SK-N-SH (cell line): ENCODE measurements at regions not wholly inside any gene's neighbourhood (a gene's known extent, or its start where the extent isn't known, plus 50 kb on each side); places are given as distances from the start of the nearest gene placed in this dataset.

ENCODE experiments used
- CTCF ChIA-PET: fragments of 300-600, 350-600 bp; formaldehyde crosslinking; extraction: SDS; loops from one replicate; lab custom pipeline; 2021; lab: Yijun Ruan, JAX
- POLR2A ChIA-PET: fragments of 350-600 bp; sonication (Branson Sonifier 250); formaldehyde crosslinking; extraction: SDS; loops from one replicate; lab custom pipeline; 2020; ENCODE audit warnings: antibody characterized with exemption, inconsistent platforms; lab: Yijun Ruan, JAX
- DNase-seq: peaks from one replicate; pipeline ENCODE4 v3.0.0; 2012
- H2AFZ ChIP-seq: fragments of 200-600 bp; sonication (generic); 2 replicates; pipeline ENCODE4 v1.8.1; 2016; ENCODE audit warnings: antibody characterized with exemption, mild to moderate bottlenecking, low read depth
- H3F3A ChIP-seq: fragments of 200-600 bp; sonication (generic); replicated peaks from 2 replicates; pipeline ENCODE3; 2016; ENCODE audit warnings: antibody characterized with exemption, mild to moderate bottlenecking; ENCODE audit not compliant: insufficient read depth
- H3K27ac ChIP-seq, 2 experiments: fragments of 200-500 bp in 1 of 2; fragments of 200-600 bp in 1 of 2; sonication (Bioruptor generic) in 1 of 2; sonication (generic), shearing (Covaris generic) in 1 of 2; 2 replicates each; pipeline versions ENCODE4 v1.5.1 to v1.6.1; 2014 to 2016; ENCODE audit warnings: low read depth in 2 of 2, inconsistent platforms in 1 of 2, low read length in 1 of 2, mild to moderate bottlenecking in 1 of 2, mixed read lengths in 1 of 2
- H3K27me3 ChIP-seq: fragments of 200-600 bp; sonication (generic), shearing (Covaris generic); 2 replicates; pipeline ENCODE4 v1.6.1; 2016; ENCODE audit warnings: mixed run types; ENCODE audit not compliant: insufficient read depth
- H3K36me3 ChIP-seq, 2 experiments: fragments of 200-500 bp in 1 of 2; fragments of 200-600 bp in 1 of 2; sonication (Bioruptor generic) in 1 of 2; sonication (generic) in 1 of 2; replicated peaks in 1 of 2; 2 replicates each; pipeline versions ENCODE3 to v1.5.1; 2014 to 2016; ENCODE audit warnings: low read length in 1 of 2, mild to moderate bottlenecking in 1 of 2; ENCODE audit not compliant: insufficient read depth in 2 of 2, control insufficient read depth in 1 of 2
- H3K4me1 ChIP-seq, 2 experiments: fragments of 200-500 bp in 1 of 2; fragments of 200-600 bp in 1 of 2; sonication (Bioruptor generic) in 1 of 2; sonication (generic), shearing (Covaris generic) in 1 of 2; 2 replicates each; pipeline versions ENCODE4 v1.5.1 to v1.6.1; 2014 to 2016; ENCODE audit warnings: low read depth in 1 of 2, low read length in 1 of 2, mixed run types in 1 of 2; ENCODE audit not compliant: insufficient read depth in 2 of 2, control insufficient read depth in 1 of 2
- H3K4me2 ChIP-seq: fragments of 200-600 bp; sonication (generic), shearing (Covaris generic); 2 replicates; pipeline ENCODE4 v1.6.1; 2017; ENCODE audit warnings: mixed run types
- H3K4me3 ChIP-seq, 2 experiments: fragments of 200-500 bp in 1 of 2; fragments of 200-600 bp in 1 of 2; sonication (Bioruptor generic) in 1 of 2; sonication (generic), shearing (Covaris generic) in 1 of 2; 2 replicates each; pipeline versions ENCODE4 v1.5.1 to v1.8.1; 2014 to 2016; ENCODE audit warnings: low read depth in 2 of 2, inconsistent platforms in 1 of 2, low read length in 1 of 2, mild to moderate bottlenecking in 1 of 2, mixed read lengths in 1 of 2, moderate library complexity in 1 of 2
- H3K79me2 ChIP-seq: fragments of 200-600 bp; sonication (generic); 2 replicates; pipeline ENCODE4 v1.8.1; 2017; ENCODE audit warnings: mild to moderate bottlenecking; ENCODE audit not compliant: insufficient read depth
- H3K9ac ChIP-seq: fragments of 200-600 bp; sonication (generic); 2 replicates; pipeline ENCODE4 v1.6.1; 2017; ENCODE audit warnings: mixed run types
- H3K9me2 ChIP-seq: fragments of 200-600 bp; sonication (generic); 2 replicates; pipeline ENCODE4 v1.6.1; 2017; ENCODE audit warnings: mixed run types
- H3K9me3 ChIP-seq: fragments of 200-600 bp; sonication (generic); 2 replicates; pipeline ENCODE4 v1.6.1; 2017; ENCODE audit warnings: mixed run types, mild to moderate bottlenecking, moderate library complexity
- H4K20me1 ChIP-seq: fragments of 200-600 bp; sonication (generic); 2 replicates; pipeline ENCODE4 v1.6.1; 2017; ENCODE audit warnings: mild to moderate bottlenecking, mixed run types; ENCODE audit not compliant: insufficient read depth
- CHD2 ChIP-seq: fragments of 150-350 bp; IDR thresholded peaks from 2 replicates; pipeline ENCODE4 v1.6.1; 2018; ENCODE audit warnings: low read length; ENCODE audit not compliant: partially characterized antibody
- ELF1 ChIP-seq: IDR thresholded peaks from 2 replicates; pipeline ENCODE4 v1.4.0; 2012
- EP300 ChIP-seq, 2 experiments: IDR thresholded peaks; 2 replicates each; pipeline versions ENCODE4 v1.4.0 to v1.6.1; 2012; ENCODE audit warnings: borderline replicate concordance in 1 of 2, low read depth in 1 of 2, low read length in 1 of 2
- GABPA ChIP-seq: IDR thresholded peaks from 2 replicates; pipeline ENCODE4 v1.4.0; 2012; ENCODE audit warnings: low read depth, mild to moderate bottlenecking
- JUND ChIP-seq: IDR thresholded peaks from 2 replicates; pipeline ENCODE4 v1.4.0; 2012
- MXI1 ChIP-seq: IDR thresholded peaks from 2 replicates; pipeline ENCODE4 v1.6.1; 2012; ENCODE audit warnings: mild to moderate bottlenecking, low read depth, low read length, improper control_type of control experiment
- NRF1 ChIP-seq: IDR thresholded peaks from 2 replicates; pipeline ENCODE4 v1.6.1; 2012; ENCODE audit warnings: low read depth, mild to moderate bottlenecking, low read length
- POLR2AphosphoS5 ChIP-seq: IDR thresholded peaks from 2 replicates; pipeline ENCODE4 v1.6.1; 2012; ENCODE audit warnings: low read depth, low read length
- REST ChIP-seq: IDR thresholded peaks from 2 replicates; pipeline ENCODE4 v1.6.1; 2012; ENCODE audit warnings: mild to moderate bottlenecking, low read depth, low read length, moderate library complexity
- SIN3A ChIP-seq: IDR thresholded peaks from 2 replicates; pipeline ENCODE4 v1.6.1; 2012; ENCODE audit warnings: low read depth, mild to moderate bottlenecking, low read length, moderate library complexity, borderline replicate concordance
- SMC3 ChIP-seq: IDR thresholded peaks from 2 replicates; pipeline ENCODE4 v1.6.1; 2012; ENCODE audit warnings: low read depth, low read length, improper control_type of control experiment
- TAF1 ChIP-seq: IDR thresholded peaks from 2 replicates; pipeline ENCODE4 v1.6.1; 2012; ENCODE audit warnings: low read depth, mild to moderate bottlenecking, low read length, moderate library complexity, borderline replicate concordance
- TEAD4 ChIP-seq: IDR thresholded peaks from 2 replicates; pipeline ENCODE4 v1.4.0; 2012; ENCODE audit warnings: mild to moderate bottlenecking, borderline replicate concordance; ENCODE audit not compliant: insufficient read depth
- YY1 ChIP-seq: IDR thresholded peaks from 2 replicates; pipeline ENCODE4 v1.4.0; 2012; ENCODE audit warnings: low read depth, mild to moderate bottlenecking
- WGBS: methylation state at CpG from one replicate; pipeline ENCODE4 v1.1.6; 2017; ENCODE audit warnings: low lambda C conversion rate; 5-methylcytosine and 5-hydroxymethylcytosine counted together
- TF ChIP-seq, protein P1 (sequence below): IDR thresholded peaks from 2 replicates; pipeline ENCODE4 v1.4.0; 2012; ENCODE audit warnings: low read depth
- TF ChIP-seq, protein P2 (sequence below): IDR thresholded peaks from 2 replicates; pipeline ENCODE4 v1.4.0; 2012; ENCODE audit warnings: low read depth, borderline replicate concordance
- TF ChIP-seq, protein P3 (sequence below): fragments of 200-600 bp; sonication (generic); IDR thresholded peaks from 2 replicates; pipeline ENCODE4 v1.6.1; 2017; ENCODE audit warnings: antibody characterized with exemption, mild to moderate bottlenecking, moderate library complexity

DNA sequence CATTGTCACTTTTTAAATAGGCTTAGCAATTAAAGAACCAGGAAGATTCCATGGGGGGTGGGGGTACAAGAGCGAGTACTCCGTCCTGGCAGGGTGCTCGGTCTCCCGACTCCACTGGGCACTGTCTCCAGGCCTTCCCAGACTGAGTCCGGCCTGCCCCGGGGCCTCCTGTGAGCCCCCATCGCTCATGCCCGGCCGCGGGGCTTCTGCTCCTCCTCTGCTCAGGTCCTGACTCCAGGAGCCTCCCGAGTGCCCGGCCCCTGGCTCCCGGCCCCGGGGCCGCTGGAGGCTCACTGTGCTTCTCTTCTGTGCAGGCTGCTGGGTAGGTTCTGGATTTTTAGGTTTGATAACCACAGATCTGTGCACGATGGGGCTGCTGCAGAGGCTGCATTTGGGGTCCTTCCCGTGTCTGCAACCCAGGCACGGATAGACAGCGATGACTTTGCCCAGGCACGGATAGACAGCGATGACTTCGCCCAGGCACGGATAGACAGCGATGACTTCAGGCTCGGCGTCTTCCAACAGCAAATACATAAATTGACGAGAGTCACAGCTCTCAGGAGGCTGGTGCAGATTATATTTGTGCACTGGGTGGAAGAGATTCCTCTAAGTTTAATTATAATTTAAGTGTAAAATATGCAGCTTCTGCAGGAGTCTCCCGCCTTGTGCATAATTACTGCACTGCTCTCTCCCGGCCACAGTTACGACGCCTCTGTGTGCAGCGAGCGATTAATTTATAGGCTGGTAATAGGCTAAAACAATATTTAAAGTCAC lies 74.8 kb upstream of the RXRA start:
- Histone ChIP-seq H3K4me1 (no peaks in the 10 kb centered on the region), H4K20me1 (no peaks in the 10 kb centered on the region), H3K27ac (no peak overlapping the region), H2AFZ (no peak overlapping the region), H3F3A (no peaks in the 10 kb centered on the region), H3K36me3 (no peaks in the 10 kb centered on the region), H3K4me2 (no peak overlapping the region), H3K79me2 (no peaks in the 10 kb centered on the region), H3K9me3 (peaks cover 9% of the 10 kb centered on the region; the same call in 1 of the 2 replicates), H3K4me3 (no peak overlapping the region), H3K9me2 (no peaks in the 10 kb centered on the region), H3K9ac (no peak overlapping the region), H3K27me3 (no peaks in the 10 kb centered on the region)
- WGBS: 74% methylated on average over 20 of the region's 33 CpGs
- ChIA-PET CTCF (no interaction called here), POLR2A (no interaction called here)
- no peak for TF ChIP-seq SMC3
- TF ChIP-seq, protein P1, sequence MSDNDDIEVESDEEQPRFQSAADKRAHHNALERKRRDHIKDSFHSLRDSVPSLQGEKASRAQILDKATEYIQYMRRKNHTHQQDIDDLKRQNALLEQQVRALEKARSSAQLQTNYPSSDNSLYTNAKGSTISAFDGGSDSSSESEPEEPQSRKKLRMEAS: no peak
- no peak for TF ChIP-seq ELF1
- no peak for TF ChIP-seq NRF1
- TF ChIP-seq TEAD4: no peak
- TF ChIP-seq, protein P2, sequence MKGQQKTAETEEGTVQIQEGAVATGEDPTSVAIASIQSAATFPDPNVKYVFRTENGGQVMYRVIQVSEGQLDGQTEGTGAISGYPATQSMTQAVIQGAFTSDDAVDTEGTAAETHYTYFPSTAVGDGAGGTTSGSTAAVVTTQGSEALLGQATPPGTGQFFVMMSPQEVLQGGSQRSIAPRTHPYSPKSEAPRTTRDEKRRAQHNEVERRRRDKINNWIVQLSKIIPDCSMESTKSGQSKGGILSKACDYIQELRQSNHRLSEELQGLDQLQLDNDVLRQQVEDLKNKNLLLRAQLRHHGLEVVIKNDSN: no peak
- TF ChIP-seq GABPA: no peak
- TF ChIP-seq, protein P3, sequence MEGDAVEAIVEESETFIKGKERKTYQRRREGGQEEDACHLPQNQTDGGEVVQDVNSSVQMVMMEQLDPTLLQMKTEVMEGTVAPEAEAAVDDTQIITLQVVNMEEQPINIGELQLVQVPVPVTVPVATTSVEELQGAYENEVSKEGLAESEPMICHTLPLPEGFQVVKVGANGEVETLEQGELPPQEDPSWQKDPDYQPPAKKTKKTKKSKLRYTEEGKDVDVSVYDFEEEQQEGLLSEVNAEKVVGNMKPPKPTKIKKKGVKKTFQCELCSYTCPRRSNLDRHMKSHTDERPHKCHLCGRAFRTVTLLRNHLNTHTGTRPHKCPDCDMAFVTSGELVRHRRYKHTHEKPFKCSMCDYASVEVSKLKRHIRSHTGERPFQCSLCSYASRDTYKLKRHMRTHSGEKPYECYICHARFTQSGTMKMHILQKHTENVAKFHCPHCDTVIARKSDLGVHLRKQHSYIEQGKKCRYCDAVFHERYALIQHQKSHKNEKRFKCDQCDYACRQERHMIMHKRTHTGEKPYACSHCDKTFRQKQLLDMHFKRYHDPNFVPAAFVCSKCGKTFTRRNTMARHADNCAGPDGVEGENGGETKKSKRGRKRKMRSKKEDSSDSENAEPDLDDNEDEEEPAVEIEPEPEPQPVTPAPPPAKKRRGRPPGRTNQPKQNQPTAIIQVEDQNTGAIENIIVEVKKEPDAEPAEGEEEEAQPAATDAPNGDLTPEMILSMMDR: no peak
- no peak for TF ChIP-seq POLR2AphosphoS5
- TF ChIP-seq TAF1: no peak
- no peak for TF ChIP-seq CHD2
- TF ChIP-seq JUND: no peak
- TF ChIP-seq YY1: no peak
- no peak for TF ChIP-seq SIN3A
- no peak for TF ChIP-seq MXI1
- no peak for TF ChIP-seq EP300 (IDR thresholded peaks at IDR 0.05; ENCODE audit: borderline replicate concordance in 1 of 2, low read depth in 1 of 2, low read length in 1 of 2)
- no peak for TF ChIP-seq REST
- DNase-seq: no peak
